GM08714 (cell line): ENCODE measurements at regions not wholly inside any gene's neighbourhood (a gene's known extent, or its start where the extent isn't known, plus 50 kb on each side); places are given as distances from the start of the nearest gene placed in this dataset.

ENCODE experiments used
- H3K4me3 ChIP-seq: fragments of 200-500 bp; sonication (Bioruptor generic); 2 replicates; pipeline ENCODE4 v1.5.1; 2014; ENCODE audit warnings: mild to moderate bottlenecking, low read length, inconsistent platforms
- ZNF274 ChIP-seq: IDR thresholded peaks from 2 replicates; pipeline ENCODE4 v1.6.1; 2012; ENCODE audit warnings: mild to moderate bottlenecking, low read depth, low read length

DNA sequence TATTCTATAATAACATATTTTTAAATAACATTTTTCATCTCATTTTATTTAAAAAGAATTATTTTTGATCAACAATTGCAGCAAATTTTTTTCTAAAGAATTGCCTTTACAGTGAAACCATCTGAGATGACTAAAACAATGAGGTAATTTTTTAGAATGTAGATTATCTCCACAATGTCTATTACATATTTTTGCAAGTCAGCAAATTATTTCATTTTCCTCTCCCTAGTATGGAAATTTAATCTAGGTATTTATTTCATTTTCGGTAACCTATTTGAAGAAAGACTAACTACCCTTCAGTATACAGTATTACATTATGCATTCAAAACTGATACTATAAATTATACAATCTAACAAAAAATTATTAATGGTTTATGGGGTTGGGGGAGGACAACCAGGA lies 213.2 kb upstream of the SP4 start:
- no peak overlapping the region for H3K4me3 ChIP-seq
- no peak for TF ChIP-seq ZNF274

GRCh38 chr7:21215307-21215706 lies 212.6 kb upstream of the SP4 start:
- TF ChIP-seq ZNF274: no peak

GRCh38 chr7:21217365-21217764 lies 210.5 kb upstream of the SP4 start:
- no peak overlapping the region for H3K4me3 ChIP-seq
- no peak for TF ChIP-seq ZNF274

More at GRCh38 chr7:21215307-21215706, 212.6 kb upstream of the SP4 start:
- no peak overlapping the region for H3K4me3 ChIP-seq

- H3K4me3 ChIP-seq: no peak overlapping the region
- TF ChIP-seq ZNF274: no peak
Observed at GRCh38 chr7:21218155-21218554, 209.7 kb upstream of the SP4 start.

- H3K4me3 ChIP-seq: no peak overlapping the region
- no peak for TF ChIP-seq ZNF274
Observed at GRCh38 chr7:21221130-21221529, 206.8 kb upstream of the SP4 start.

- TF ChIP-seq ZNF274: no peak
- H3K4me3 ChIP-seq: no peak overlapping the region
Observed at GRCh38 chr7:21238400-21239116, 189.3 kb upstream of the SP4 start.

GRCh38 chr7:21243265-21243664 lies 184.6 kb upstream of the SP4 start:
- no peak overlapping the region for H3K4me3 ChIP-seq
- TF ChIP-seq ZNF274: no peak

- H3K4me3 ChIP-seq: no peak overlapping the region
- TF ChIP-seq ZNF274: no peak
Observed at GRCh38 chr7:21251151-21251800, 176.6 kb upstream of the SP4 start.

GRCh38 chr7:21253740-21254687 lies 173.9 kb upstream of the SP4 start:
- H3K4me3 ChIP-seq: no peak overlapping the region
- no peak for TF ChIP-seq ZNF274

DNA sequence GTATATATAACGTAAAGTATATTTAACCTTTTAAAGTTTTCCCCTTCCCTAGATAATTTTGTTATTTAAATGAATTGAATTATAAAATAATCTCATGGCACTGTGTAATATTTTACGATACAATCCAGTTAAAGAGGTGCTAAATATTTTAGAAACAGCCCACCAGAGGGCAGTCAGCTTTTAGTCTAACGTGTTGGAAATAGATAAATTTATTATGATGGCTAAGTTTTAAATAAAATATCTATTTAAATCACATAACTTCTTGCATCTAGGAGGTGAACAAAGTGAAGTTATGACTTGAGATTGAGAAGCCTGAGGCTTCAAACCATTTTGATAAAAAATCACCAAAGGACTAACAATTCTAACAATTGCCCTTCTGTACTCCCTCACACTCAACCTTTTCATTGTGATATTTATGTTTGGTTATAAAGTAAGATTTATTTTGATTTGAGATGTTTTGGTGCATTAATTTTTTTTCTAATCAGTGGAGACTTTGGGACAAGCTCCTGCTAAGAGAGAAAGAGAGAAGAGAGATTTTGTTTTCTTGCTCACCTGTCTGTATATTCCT lies 171.5 kb upstream of the SP4 start:
- no peak for TF ChIP-seq ZNF274
- H3K4me3 ChIP-seq: no peak overlapping the region

DNA sequence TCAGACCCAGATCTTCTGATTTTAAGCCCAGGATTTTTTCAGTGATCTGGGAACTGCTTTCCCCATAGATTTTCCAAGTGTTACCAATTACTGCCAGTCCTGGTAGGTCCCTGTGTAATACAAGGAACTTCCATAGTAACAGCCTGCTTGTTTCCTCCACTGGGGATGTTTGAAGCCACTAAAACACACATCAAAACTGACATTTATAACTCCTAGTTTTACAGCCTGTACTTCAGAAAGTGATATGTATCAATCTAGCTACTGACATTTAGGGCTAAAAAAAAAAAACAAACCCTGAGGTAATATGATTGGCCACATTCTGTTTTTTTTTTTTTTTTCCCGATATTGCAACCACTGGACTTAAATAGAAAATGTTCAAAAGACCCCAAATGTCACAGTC lies 166.9 kb upstream of the SP4 start:
- no peak for TF ChIP-seq ZNF274
- H3K4me3 ChIP-seq: no peak overlapping the region

- TF ChIP-seq ZNF274: no peak
- H3K4me3 ChIP-seq: no peak overlapping the region
Observed at GRCh38 chr7:21261627-21262594, 166.0 kb upstream of the SP4 start.

GRCh38 chr7:21269021-21269420 lies 158.9 kb upstream of the SP4 start:
- H3K4me3 ChIP-seq: no peak overlapping the region
- TF ChIP-seq ZNF274: no peak

DNA sequence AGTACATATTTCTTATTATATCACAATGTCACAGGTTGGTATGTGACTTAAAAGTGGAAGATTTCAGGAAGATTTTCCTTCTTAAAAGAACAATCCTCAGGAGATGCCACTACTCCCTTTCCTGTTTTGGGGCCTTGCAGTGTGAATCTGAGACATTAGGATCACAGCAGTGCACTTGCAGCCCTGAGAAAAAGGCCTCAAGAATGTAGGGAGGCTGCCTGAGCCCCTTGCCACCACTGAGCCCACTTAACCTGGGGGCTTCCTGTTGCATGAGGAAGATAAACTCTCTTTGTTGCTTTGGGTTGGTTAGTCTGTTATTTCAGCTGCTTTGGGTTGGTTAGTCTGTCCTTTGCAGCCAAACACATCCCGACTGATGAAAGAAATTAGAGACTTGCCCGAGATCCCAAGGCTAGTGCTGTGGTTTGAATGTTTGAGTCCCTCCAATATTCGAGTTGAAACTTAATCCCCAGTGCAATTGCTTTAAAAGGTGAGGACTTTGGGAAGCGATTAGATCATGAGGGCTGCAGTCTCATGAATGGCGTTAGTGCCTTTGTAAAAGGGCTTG lies 151.3 kb upstream of the SP4 start:
- TF ChIP-seq ZNF274: no peak
- no peak overlapping the region for H3K4me3 ChIP-seq
